ENCODE measurements at regions not wholly inside any gene's neighbourhood (a gene's known extent, or its start where the extent isn't known, plus 50 kb on each side); places are given as distances from the start of the nearest gene placed in this dataset.

DNA sequence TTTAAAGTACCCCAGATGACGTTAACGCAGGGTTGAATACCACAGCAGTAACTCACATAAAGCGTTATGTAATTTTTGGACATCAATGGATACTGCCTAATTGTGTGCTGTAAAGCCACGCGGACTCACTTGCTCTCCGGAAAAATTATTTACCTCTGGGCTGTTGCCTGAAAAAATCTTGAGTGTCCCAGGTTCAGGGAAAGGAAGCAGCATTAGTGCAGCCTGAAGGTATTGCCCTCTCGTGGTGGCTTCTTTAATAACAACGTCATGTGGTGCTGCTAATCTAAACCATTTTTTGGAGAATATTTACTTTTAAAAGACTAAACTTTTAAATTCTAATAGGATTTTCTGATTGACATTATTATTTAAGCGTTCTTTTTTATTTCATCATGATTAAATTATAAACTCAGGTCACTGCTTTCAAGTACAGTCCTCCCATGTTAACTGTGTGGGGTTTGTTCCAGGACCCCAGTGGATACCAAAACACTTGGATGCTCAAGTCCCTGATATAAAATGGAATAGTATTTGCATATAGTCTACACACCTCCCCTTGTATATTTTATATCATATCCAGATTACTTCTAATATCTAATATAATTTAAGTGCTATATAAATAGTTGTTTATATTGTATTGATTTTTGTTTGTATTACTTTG, 384.8 kb downstream of the FAM133A start:
- no peak for TF ChIP-seq SIN3A (IDR thresholded peaks at IDR 0.05; ENCODE audit: borderline replicate concordance, insufficient read depth, low read length)
- TF ChIP-seq, protein P1, sequence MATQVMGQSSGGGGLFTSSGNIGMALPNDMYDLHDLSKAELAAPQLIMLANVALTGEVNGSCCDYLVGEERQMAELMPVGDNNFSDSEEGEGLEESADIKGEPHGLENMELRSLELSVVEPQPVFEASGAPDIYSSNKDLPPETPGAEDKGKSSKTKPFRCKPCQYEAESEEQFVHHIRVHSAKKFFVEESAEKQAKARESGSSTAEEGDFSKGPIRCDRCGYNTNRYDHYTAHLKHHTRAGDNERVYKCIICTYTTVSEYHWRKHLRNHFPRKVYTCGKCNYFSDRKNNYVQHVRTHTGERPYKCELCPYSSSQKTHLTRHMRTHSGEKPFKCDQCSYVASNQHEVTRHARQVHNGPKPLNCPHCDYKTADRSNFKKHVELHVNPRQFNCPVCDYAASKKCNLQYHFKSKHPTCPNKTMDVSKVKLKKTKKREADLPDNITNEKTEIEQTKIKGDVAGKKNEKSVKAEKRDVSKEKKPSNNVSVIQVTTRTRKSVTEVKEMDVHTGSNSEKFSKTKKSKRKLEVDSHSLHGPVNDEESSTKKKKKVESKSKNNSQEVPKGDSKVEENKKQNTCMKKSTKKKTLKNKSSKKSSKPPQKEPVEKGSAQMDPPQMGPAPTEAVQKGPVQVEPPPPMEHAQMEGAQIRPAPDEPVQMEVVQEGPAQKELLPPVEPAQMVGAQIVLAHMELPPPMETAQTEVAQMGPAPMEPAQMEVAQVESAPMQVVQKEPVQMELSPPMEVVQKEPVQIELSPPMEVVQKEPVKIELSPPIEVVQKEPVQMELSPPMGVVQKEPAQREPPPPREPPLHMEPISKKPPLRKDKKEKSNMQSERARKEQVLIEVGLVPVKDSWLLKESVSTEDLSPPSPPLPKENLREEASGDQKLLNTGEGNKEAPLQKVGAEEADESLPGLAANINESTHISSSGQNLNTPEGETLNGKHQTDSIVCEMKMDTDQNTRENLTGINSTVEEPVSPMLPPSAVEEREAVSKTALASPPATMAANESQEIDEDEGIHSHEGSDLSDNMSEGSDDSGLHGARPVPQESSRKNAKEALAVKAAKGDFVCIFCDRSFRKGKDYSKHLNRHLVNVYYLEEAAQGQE (IDR thresholded peaks at IDR 0.05; ENCODE audit: insufficient read depth in 1 of 2, low read depth in 2 of 2, low read length in 2 of 2): no peak
- TF ChIP-seq TAF1 (IDR thresholded peaks at IDR 0.05; ENCODE audit: borderline replicate concordance, insufficient read depth, low read length): no peak

DNA sequence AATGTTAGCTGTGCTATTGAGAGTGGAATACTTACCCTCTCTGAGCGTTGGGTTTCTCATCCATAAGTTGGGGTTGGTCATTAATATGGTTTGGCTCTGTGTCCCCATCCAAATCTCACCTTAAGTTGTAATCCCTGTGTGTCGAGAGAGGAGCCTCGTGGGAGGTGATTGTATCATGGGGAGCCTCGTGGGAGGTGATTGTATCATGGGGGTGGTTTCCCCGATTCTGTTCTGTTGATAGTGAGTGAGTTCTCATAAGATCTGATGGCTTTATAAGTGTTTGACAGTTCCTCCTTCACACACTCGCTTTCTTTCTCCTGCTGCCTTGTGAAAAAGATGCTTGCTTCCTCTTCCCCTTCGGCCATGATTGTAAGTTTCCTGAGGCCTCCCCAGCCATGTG, 391.1 kb downstream of the FAM133A start:
- TF ChIP-seq TAF1 (IDR thresholded peaks at IDR 0.05; ENCODE audit: borderline replicate concordance, insufficient read depth, low read length): no peak
- no peak for TF ChIP-seq FOXP2 (optimal IDR thresholded peaks at IDR 0.05; ENCODE audit: borderline replicate concordance, extremely low read depth, extremely low read length, insufficient read depth)

DNA sequence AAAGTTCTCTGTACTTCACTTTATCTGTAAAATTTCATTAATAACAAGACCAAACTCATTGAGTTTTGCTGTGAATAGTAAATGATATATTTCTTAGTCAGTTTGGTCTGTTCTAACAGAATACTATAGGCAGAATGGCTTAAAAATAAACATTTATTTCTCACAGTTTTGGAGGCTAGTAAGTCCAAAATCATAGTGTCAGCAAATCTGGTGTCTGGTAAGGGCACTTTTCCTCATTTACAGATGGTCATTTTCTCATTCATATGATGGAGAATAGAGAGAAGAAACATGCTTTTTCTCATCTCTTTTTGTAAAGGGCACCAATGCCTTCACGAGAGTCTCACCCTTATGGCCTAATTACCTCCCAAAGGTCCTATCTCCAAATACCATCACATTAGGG, 415.1 kb downstream of the FAM133A start:
- TF ChIP-seq SIN3A (IDR thresholded peaks at IDR 0.05; ENCODE audit: borderline replicate concordance, insufficient read depth, low read length) (no peak), FOXP2 (optimal IDR thresholded peaks at IDR 0.05; ENCODE audit: borderline replicate concordance, extremely low read depth, extremely low read length, insufficient read depth) (no peak), TAF1 (IDR thresholded peaks at IDR 0.05; ENCODE audit: borderline replicate concordance, insufficient read depth, low read length) (no peak), POLR2AphosphoS5 (IDR thresholded peaks at IDR 0.05; ENCODE audit: low read depth, low read length) (no peak)
- TF ChIP-seq, protein P1 (IDR thresholded peaks at IDR 0.05; ENCODE audit: insufficient read depth in 1 of 2, low read depth in 2 of 2, low read length in 2 of 2): no peak

DNA sequence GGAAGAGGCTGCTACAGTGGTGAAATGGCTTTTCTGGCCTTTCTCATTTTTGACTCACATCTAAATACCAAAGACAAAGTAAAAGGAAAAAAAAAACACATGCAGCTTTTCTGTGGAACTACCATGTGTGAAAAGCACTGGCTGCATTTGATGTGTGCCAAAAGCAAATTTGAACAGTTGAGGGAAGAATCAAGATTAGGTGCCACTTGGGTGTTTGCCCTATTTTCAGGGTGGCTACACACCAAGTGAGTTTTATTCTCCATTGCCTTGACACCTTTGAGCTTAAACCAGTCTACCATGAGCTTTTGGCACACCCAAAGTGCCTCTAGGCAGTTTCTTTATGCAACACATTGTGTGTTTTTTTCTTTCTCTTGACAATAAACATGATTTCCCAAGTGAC, 423.9 kb downstream of the FAM133A start:
- TF ChIP-seq SIN3A (IDR thresholded peaks at IDR 0.05; ENCODE audit: borderline replicate concordance, insufficient read depth, low read length) (no peak), FOXP2 (optimal IDR thresholded peaks at IDR 0.05; ENCODE audit: borderline replicate concordance, extremely low read depth, extremely low read length, insufficient read depth) (no peak), TAF1 (IDR thresholded peaks at IDR 0.05; ENCODE audit: borderline replicate concordance, insufficient read depth, low read length) (no peak), POLR2AphosphoS5 (IDR thresholded peaks at IDR 0.05; ENCODE audit: low read depth, low read length) (no peak)
- TF ChIP-seq, protein P1 (IDR thresholded peaks at IDR 0.05; ENCODE audit: insufficient read depth in 1 of 2, low read depth in 2 of 2, low read length in 2 of 2): no peak

DNA sequence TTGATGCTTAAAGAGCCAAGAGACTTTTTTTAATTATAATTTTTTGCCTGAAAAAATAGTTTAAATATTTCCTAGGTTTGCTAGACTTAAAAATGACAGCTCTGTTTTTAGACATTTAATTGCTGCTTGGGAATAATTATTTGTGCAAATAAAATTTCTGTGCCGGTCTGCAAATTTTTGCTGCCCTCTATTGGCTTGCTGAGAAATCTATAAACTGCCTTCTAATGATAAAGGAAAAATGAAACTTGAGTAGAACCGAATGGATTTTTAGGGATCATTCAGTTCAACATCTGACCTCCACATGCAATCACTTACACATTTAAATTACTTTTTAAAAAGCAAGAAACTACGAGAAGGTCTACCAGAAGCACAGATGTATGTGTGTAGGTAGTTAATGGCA, 434.0 kb downstream of the FAM133A start:
- TF ChIP-seq SIN3A (IDR thresholded peaks at IDR 0.05; ENCODE audit: borderline replicate concordance, insufficient read depth, low read length): no peak
- TF ChIP-seq, protein P1 (IDR thresholded peaks at IDR 0.05; ENCODE audit: insufficient read depth in 1 of 2, low read depth in 2 of 2, low read length in 2 of 2): no peak
- no peak for TF ChIP-seq POLR2AphosphoS5 (IDR thresholded peaks at IDR 0.05; ENCODE audit: low read depth, low read length)
